GM21529 (cell line): ENCODE measurements at regions not wholly inside any gene's neighbourhood (a gene's known extent, or its start where the extent isn't known, plus 50 kb on each side); places are given as distances from the start of the nearest gene placed in this dataset.
A peak's percentile ranks its signal among the peaks of the same experiment; 100 is the strongest.

Source experiments
- ATAC-seq: cut with Tn5 transposase; IDR thresholded peaks from one replicate; pipeline ENCODE4 v1.9.1; 2021; ENCODE audit not compliant: unreplicated experiment

- ATAC-seq: no peak
Observed at GRCh38 chr18:31213641-31214040, 51.0 kb upstream of the DSC1 start.

GRCh38 chr18:31217038-31217849, 54.6 kb upstream of the DSC1 start:
- no peak for ATAC-seq

GRCh38 chr18:31218671-31219383, 56.2 kb upstream of the DSC1 start:
- no peak for ATAC-seq

GRCh38 chr18:31219395-31219794, 56.7 kb upstream of the DSC1 start:
- ATAC-seq: no peak

- no peak for ATAC-seq
Observed at GRCh38 chr18:31223371-31223770, 60.7 kb upstream of the DSC1 start.

GRCh38 chr18:31225668-31226067, 63.0 kb upstream of the DSC1 start:
- no peak for ATAC-seq

- no peak for ATAC-seq
Observed at GRCh38 chr18:31227497-31228229, 65.0 kb upstream of the DSC1 start.

GRCh38 chr18:31229829-31230228, 67.2 kb upstream of the DSC1 start:
- peak; percentile 22 for ATAC-seq

GRCh38 chr18:31230495-31230894, 67.8 kb upstream of the DSC1 start:
- peak; percentile 80 for ATAC-seq

GRCh38 chr18:31232013-31232412, 69.4 kb upstream of the DSC1 start:
- ATAC-seq: no peak

- no peak for ATAC-seq
Observed at GRCh38 chr18:31232775-31233424, 70.2 kb upstream of the DSC1 start.

- no peak for ATAC-seq
Observed at GRCh38 chr18:31233621-31234275, 71.1 kb upstream of the DSC1 start.

- ATAC-seq: no peak
Observed at GRCh38 chr18:31235856-31236255, 73.2 kb upstream of the DSC1 start.

GRCh38 chr18:31237142-31237541, 74.5 kb upstream of the DSC1 start:
- no peak for ATAC-seq

- ATAC-seq: no peak
Observed at GRCh38 chr18:31241425-31241824, 76.5 kb upstream of the DSG1 start.

GRCh38 chr18:31241900-31242409, 76.0 kb upstream of the DSG1 start:
- ATAC-seq: no peak

- ATAC-seq: no peak
Observed at GRCh38 chr18:31243740-31244512, 74.0 kb upstream of the DSG1 start.

- ATAC-seq: no peak
Observed at GRCh38 chr18:31244771-31245394, 73.1 kb upstream of the DSG1 start.

- ATAC-seq: no peak
Observed at GRCh38 chr18:31245820-31246219, 72.1 kb upstream of the DSG1 start.
